PFSK-1 (cell line): ENCODE measurements at regions not wholly inside any gene's neighbourhood (a gene's known extent, or its start where the extent isn't known, plus 50 kb on each side); places are given as distances from the start of the nearest gene placed in this dataset.

Experiments used
- FOXP2 ChIP-seq: optimal IDR thresholded peaks from 2 replicates; pipeline ENCODE3; 2011; ENCODE audit warnings: borderline replicate concordance, control low read depth, inconsistent platforms; ENCODE audit not compliant: insufficient read depth; ENCODE audit errors: extremely low read length, extremely low read depth
- POLR2AphosphoS5 ChIP-seq: IDR thresholded peaks from 2 replicates; pipeline ENCODE4 v1.6.1; 2012; ENCODE audit warnings: low read depth, mild to moderate bottlenecking, control low read depth, low read length, moderate library complexity
- SIN3A ChIP-seq: IDR thresholded peaks from 2 replicates; pipeline ENCODE4 v1.6.1; 2012; ENCODE audit warnings: mild to moderate bottlenecking, low read length, moderate library complexity, borderline replicate concordance; ENCODE audit not compliant: insufficient read depth
- TAF1 ChIP-seq: IDR thresholded peaks from 2 replicates; pipeline ENCODE4 v1.6.1; 2012; ENCODE audit warnings: low read length, control low read depth, borderline replicate concordance; ENCODE audit not compliant: insufficient read depth
- TF ChIP-seq, protein P1 (sequence below), 2 experiments: IDR thresholded peaks; 2 replicates each; pipeline versions ENCODE4 v1.6.1 to v1.8.0; 2011 to 2012; ENCODE audit warnings: low read depth in 2 of 2, low read length in 2 of 2, control low read depth in 1 of 2, inconsistent platforms in 1 of 2, mild to moderate bottlenecking in 1 of 2, moderate library complexity in 1 of 2; ENCODE audit not compliant: insufficient read depth in 1 of 2

DNA sequence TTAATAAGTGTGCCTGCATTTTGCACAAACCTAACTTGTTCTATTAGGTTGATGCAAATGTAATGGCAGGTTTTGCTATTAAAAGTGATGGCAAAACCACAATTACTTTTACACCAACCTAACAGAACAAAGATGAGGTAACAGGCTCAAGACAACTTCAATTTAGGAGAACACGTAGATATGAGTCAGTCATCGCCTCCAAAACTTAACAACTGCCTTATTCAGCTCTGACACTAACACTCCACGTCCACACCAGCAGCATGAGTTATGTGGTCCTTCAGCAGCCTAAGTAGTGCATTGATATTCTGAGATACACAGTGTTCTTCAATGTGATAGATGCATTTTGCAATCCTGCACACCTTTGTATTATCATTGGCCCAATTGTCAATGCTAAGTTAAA is 1175.1 kb upstream of the ACVR2A start:
- TF ChIP-seq FOXP2 (no peak), POLR2AphosphoS5 (no peak), SIN3A (no peak), TAF1 (no peak)
- TF ChIP-seq, protein P1, sequence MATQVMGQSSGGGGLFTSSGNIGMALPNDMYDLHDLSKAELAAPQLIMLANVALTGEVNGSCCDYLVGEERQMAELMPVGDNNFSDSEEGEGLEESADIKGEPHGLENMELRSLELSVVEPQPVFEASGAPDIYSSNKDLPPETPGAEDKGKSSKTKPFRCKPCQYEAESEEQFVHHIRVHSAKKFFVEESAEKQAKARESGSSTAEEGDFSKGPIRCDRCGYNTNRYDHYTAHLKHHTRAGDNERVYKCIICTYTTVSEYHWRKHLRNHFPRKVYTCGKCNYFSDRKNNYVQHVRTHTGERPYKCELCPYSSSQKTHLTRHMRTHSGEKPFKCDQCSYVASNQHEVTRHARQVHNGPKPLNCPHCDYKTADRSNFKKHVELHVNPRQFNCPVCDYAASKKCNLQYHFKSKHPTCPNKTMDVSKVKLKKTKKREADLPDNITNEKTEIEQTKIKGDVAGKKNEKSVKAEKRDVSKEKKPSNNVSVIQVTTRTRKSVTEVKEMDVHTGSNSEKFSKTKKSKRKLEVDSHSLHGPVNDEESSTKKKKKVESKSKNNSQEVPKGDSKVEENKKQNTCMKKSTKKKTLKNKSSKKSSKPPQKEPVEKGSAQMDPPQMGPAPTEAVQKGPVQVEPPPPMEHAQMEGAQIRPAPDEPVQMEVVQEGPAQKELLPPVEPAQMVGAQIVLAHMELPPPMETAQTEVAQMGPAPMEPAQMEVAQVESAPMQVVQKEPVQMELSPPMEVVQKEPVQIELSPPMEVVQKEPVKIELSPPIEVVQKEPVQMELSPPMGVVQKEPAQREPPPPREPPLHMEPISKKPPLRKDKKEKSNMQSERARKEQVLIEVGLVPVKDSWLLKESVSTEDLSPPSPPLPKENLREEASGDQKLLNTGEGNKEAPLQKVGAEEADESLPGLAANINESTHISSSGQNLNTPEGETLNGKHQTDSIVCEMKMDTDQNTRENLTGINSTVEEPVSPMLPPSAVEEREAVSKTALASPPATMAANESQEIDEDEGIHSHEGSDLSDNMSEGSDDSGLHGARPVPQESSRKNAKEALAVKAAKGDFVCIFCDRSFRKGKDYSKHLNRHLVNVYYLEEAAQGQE (IDR thresholded peaks at IDR 0.05; ENCODE audit: insufficient read depth in 1 of 2, low read depth in 2 of 2, low read length in 2 of 2): no peak

DNA sequence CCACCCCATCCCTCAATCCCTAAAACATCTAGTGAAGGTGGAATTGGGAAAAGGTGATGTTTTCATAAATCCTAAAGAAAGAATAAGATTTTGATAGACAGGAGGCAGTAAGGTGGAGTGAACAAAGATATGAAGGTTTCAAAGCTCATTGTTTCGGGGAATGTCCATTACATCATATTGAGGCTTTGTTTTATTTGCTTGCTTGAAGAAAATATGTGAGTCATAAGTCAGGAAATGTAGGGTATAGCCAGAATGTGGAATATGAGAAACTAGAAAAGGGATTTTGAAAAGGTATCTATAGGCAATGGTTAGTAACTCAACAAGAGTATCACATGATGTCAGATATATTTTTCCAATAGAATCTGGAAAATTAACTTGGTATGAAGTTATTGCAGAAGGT is 1178.5 kb upstream of the ACVR2A start:
- TF ChIP-seq SIN3A (no peak), TAF1 (no peak), FOXP2 (no peak), POLR2AphosphoS5 (no peak)
- TF ChIP-seq, protein P1 (IDR thresholded peaks at IDR 0.05; ENCODE audit: insufficient read depth in 1 of 2, low read depth in 2 of 2, low read length in 2 of 2): no peak

DNA sequence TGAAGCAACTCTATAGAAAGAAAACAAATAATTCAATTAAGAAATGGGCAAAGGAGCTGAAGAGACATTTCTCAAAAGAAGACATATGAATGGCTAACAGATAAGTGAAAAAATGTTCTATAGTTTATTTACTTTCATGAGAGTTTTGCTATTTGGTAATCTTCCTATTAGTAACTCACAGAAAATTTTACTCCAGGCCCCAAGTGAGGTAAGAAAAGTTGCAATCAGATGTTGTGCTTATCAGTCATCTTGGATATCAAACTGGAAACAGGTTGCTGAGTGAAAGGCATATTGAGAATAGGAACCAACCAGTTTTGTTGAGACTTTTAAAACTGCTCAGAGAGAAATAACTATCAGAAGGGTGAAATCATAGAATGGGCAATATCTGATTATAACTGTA is 1179.0 kb upstream of the ACVR2A start:
- TF ChIP-seq, protein P1 (IDR thresholded peaks at IDR 0.05; ENCODE audit: insufficient read depth in 1 of 2, low read depth in 2 of 2, low read length in 2 of 2): no peak
- no peak for TF ChIP-seq POLR2AphosphoS5
- no peak for TF ChIP-seq FOXP2
- TF ChIP-seq TAF1: no peak

- TF ChIP-seq POLR2AphosphoS5 (no peak), TAF1 (no peak), FOXP2 (no peak), SIN3A (no peak)
- TF ChIP-seq, protein P1 (IDR thresholded peaks at IDR 0.05; ENCODE audit: insufficient read depth in 1 of 2, low read depth in 2 of 2, low read length in 2 of 2): no peak
Measured at GRCh38 chr2:146661473-146662096, 1183.2 kb upstream of the ACVR2A start.

DNA sequence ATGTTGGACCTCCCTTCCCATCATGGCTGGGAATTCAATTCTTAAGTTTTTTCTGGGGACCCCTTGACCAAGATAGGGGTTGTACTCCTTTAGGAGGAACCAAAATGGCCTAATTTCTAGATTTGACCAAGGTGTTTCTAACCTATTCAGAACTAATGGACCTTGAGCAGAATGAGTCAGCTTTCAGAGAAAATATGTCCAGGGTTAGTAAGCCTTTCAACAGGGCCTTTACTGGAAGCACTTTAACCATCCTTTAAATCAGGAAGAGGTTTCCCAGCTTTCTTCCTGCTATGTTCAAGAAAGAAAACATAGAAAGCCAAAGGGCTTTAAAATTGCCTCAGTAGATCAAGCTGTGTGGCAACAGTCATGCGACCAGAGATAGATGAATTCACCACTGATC is 1184.9 kb upstream of the ACVR2A start:
- TF ChIP-seq, protein P1 (IDR thresholded peaks at IDR 0.05; ENCODE audit: insufficient read depth in 1 of 2, low read depth in 2 of 2, low read length in 2 of 2): no peak
- TF ChIP-seq SIN3A (no peak), FOXP2 (no peak), TAF1 (no peak), POLR2AphosphoS5 (no peak)
